Midbrain (tissue), 1 donor: ENCODE measurements at regions not wholly inside any gene's neighbourhood (a gene's known extent, or its start where the extent isn't known, plus 50 kb on each side); places are given as distances from the start of the nearest gene placed in this dataset.
A peak's percentile ranks its signal among the peaks of the same experiment; 100 is the strongest.

Experiments
- DNase-seq: peaks from one replicate; lab custom pipeline; 2025; lab: John Stamatoyannopoulos, UW

DNA sequence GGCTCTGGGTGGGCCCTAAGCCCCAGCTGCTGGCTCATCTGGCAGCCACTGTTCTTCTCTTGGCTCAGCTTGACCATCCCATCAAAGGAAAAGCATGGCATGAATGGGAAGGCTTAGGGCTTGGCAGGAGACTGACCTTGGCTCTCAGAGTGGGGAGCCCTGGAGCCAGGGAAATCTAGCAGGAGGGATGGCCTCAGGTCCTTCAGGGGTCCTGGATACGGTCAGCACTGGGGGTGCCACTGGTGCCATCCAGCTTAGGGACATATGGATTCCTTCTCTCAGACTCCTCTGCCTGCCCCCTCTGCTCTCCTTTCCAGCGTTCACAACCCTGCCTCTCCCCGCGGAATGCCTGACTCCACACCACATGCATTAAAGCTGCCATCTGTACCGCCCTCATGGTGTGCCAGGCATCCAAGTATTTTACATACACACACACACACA lies 165.5 kb upstream of the HAAO start:
- DNase-seq, result no peak

DNA sequence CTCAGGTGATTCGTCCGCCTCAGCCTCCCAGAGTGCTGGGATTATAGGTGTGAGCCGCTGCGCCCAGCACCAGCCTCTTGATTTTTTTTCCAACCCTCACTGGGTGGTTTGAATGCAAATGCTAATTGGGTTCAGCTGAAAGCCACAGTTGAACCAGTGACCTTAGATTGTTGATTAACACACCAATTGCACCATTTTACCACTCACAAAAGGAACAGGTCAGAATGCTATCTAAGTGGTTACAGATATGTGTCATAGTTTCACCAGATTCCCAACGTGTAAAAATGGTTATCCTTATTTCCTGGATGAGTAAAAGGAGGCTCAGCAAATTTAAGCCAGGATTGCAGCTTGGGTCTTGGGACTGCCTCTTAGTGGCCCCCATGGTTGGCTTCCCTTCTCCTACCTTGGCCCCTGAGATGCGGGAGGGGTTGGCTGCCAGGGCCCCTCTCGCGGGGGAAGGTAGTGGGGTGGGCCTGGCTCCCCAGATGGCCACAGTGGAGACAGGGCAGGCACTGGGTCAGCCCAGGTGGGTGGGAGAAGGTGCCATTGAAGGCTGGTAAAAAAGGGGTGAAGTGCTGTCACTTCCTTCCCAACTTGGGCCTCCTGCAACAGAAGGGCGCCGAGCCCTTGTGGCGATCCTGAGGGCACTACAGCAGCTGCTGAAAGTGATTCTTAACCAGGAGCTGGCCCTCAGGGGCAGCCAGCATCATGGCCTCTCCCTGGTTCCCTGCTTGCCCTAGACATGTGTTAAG lies 164.9 kb upstream of the HAAO start:
- no peak for DNase-seq

DNA sequence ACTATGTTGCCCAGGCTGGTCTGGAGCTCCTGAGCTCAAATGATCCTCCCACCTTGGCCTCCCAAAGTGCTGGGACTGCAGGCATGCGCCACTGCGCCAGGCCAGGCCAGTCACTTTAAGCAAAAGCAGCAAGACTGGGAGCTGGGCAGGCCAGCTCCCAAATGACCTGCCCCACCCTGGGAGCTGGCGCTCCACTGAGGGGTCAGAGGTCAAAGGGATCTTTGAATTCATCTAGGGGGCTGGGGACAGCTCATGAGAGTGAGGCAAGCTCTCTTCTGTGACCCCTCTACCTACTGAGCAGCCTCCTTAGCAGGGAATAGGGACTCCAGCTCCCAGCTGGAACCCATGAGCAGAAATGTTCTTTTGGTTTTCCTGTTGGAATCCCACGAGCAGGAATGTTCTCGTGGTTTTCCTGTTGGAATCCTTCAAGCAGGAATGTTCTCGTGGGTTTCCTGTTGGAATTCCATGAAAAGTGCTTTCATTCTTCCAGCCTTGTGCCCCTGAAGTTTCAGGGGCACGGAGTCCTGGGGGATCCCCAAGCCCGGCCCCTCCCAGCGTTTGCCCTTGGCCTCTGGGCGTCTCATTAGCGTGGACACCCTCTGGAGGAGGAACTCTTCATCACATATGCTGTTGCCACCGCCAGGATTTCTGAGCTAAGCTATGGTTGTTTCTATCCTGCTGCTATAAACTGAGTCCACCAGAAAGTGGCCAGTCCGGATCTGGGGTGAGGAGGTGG lies 162.0 kb upstream of the HAAO start:
- no peak for DNase-seq

DNA sequence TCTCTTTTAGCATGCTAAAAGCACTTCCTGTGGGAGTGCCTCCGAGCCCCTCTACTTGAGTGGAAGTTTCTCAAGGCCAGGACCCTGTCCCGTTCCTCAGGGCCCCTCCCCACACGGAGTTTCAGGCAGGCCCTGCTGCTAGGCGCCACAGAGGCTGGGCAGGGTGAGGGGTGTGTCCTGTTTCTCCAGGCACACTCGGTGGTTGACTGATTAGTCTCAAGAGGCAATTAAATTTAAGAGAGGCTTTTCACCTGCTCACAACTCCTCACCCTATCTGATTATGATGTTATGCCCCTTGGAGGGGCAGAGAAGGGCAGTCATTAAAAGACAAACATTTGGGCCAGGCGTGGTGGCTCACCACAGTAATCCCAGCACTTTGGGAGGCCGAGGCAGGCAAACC lies 160.8 kb upstream of the HAAO start:
- no peak for DNase-seq

DNA sequence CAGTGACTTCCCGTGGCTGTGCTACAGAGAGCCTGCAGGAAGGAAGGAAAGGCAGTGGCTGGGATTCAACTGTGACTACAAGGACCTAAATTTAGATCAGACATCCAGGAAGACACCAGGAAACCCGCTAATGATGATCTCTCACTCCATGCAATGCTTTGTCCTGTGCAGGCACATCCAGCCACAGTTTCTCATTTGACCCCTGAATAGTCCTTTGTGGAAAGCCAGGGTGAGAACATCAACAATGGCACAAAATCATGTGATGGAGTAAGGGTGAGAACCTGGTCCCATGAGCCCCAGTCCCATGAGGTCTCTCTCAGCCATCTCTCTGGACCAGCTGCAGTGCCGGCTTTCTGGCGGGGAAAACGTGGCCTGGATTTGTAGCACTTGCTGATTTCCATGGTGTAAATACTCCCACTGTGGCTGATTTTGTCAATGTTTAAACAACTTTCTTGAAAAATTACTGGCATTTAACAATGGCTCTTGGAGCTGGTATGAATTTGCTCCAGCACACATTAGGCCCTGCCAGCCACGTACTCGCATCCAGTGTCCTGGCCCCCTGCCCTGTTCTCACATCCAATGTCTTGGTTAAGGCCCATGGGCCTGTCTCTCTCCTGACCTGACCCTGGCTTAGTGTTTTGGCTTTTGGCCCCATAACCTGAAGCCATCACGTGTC lies 159.0 kb upstream of the HAAO start:
- DNase-seq, result peak; percentile 15

DNA sequence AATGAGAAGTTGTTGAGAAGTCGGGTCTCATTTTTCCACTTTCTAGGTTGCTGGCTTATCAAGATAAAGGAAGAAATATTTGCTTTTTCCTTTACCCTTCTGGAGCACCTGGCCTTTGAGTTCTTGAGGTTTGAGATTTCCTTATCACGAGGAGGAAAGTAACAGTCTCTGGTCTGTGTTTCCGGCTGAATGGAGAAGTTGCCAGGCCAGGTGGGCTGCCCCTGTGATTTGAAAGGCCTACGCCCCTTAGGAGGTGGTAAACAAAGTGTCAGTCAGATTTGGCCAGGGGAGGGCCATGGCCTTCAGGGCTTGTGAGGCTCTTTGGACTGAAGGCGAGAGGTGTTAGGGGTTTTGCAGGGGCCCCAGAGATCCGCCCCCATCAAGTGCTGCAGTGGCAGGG lies 156.7 kb upstream of the HAAO start:
- DNase-seq, result no peak

DNA sequence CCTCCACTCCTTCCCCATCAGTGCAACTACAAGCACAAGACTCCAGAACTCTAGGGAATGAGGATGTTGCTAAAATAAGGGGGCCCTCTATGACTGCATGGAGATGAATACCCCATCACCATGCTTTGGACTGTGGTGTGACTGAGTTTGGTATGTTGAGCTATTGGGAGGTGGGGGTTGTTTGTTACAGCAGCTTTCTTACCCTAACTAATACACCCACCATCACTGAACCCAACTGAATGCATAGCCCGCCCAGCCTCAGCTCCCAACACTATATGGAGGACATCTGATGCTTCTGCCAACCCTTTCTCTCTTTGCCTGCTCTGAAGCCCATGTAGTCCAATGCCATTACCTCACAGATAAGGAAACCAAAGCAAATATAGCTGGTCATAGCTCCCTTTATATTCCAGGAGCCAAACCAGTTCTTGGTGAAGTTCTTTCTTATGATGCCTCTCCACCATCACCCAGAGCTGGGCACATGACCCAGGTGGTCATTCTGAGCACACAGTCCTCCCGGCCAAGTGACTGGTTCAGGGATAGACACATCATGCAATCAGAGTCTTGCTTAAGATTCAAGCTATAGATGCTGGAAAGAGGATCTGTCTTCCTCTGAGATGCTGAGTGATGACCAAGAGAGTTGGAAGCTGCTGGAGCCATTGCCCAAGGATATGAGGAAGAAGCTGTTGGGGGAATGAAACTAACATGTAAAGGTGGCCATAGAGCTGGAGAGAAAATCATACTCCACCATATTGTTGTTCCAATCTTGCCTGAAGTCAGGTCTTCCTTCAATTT lies 155.6 kb upstream of the HAAO start:
- no peak for DNase-seq

DNA sequence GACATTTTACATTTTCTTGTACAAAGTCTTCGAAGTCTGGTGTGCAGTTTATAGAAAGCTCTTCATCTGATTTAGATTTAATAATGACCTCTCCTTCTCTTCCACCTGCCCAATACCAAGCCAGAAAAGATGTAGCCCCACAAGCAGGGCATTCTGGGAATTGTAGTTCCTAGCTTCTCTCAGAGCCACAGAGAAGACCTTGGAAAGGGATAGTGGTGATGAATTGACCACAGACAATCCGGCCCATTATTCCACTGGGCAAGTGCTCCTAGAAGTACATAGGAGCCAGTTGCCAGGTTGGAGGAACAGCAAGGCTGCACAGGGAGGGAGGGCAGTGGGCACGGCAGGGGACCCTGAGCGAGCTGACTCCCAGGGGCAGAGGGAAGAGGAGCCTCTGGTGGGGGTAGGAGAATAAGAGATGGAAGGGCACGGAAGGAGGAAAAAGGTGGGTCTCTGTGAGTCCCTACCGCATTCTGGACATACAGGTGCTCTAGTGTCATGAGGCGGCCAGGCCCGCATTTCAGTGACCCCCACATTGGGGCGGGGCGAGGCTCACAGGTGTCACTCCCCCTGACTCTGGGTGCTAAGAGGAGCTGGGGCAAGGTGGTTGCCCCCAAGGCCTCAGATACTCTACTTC lies 152.5 kb upstream of the HAAO start:
- no peak for DNase-seq

DNA sequence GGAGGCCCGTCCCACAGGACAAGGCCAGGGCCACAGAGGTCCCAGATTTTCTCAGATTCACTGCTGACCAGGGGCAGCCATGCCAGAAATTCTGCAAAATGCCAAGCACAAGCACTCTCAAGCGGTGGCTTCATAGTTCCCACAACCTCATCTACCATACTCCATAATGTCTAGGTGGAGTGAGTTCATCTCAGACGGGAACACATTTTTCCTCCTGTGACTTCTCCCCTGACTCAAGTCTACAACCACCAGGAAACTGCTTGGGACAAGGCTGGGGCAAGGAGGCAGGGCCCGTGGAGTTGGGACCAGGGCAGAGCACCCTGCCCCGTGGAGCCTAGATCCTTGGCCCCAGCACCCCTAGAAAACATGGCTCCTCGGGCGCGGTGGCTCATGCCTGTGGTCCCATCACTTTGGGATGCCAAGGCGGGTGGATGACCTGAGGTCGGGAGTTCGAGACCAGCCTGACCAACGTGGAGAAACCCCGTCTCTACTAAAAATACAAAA lies 150.7 kb upstream of the HAAO start:
- no peak for DNase-seq

DNA sequence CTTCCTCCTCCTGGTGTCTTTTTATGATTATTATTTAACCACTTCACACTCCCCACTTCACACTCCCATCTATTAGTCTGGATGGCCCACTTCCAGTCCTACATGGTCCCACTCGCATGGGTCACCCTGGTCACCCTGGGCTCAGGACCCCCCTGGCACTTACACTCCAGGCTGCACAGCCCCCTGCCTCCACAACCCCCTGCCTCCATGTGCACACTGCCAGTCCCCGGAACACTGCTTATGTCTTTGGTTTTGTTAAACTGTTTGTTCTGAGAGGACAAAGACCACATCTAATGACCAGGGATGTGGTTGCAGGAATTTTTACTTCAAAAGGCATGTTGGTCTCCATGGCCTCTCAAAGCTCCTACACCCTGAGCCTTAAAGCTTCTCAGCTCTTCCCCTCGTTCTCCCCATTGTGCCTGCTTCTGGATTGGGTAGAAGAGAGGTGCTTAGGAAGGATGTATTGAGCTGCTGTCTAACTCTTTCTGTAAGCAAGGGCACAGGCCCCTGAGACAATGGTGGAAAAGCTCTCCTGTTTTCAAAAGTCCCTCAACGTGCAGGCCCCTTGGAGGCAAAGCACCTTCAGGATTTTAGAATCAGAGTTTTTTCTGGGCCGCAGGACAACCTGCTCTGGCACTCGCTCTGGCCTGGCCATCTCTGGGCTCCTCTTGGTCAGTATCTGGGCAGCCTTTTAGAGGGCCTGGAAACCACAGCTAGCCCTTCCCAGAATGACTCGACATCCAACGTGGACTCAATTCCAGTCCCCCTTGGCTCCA lies 150.0 kb upstream of the HAAO start:
- no peak for DNase-seq

DNA sequence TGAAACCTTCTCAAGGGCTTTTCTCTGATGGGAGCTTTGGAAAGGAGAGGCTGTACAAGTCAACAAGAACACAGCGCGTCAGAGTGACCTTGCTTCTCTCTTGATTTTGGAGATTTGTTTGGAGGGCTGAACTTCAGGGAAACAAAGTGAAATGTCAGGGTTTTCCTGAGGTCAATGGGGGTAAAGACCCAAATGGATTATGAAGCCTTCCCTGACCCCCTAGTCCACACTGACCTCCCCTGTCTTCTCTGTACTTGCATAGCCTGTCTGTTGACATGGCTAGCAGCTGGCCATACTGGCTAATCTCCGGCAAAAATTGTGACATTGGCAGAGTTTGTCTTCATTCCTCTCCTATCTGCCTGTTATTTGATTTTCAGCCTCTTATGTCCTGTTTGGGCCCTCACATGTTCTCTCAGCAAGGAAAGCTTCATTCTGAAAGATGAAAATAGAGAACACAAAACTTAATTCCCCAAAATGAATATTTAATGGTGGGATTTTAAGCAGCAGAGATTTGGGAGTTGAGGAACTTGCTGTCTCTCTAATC lies 149.3 kb upstream of the HAAO start:
- no peak for DNase-seq

DNA sequence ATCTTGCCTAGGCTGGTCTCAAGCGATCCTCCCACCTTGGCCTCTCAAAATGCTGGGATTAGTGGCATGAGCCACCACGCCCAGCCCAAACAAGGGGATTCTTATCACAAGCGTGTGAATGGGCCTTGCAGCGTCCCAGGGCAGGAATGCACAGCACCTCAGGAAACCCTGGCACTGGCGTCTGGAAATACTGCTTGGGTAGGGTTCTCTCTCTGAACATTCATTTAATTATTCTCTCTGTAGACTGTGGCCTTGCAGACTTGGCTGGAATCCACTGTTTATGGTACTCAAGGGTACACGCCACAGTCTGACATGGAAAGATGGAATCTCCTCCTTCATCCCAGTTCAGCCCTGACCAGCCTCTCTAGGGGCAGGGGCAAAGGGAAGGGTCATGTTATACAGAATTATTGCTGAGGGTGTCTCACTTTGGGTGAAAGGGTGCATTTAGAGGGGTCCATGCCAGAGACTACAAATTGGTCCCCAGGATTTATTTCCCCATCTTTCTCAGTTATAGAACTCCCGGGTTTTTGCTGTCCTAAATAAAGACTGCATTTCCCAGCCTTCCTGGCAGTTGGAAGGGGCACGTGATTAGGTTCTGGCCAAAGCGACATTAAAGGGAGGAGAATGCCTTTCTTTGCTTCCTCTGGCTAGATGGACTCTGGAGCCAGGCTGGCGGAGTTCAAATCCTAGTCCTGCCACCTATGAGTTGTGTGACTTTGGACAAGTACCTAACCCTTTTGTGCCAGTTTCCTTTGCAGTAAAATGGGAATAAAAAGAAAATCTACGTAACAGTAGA lies 147.2 kb upstream of the HAAO start:
- no peak for DNase-seq

DNA sequence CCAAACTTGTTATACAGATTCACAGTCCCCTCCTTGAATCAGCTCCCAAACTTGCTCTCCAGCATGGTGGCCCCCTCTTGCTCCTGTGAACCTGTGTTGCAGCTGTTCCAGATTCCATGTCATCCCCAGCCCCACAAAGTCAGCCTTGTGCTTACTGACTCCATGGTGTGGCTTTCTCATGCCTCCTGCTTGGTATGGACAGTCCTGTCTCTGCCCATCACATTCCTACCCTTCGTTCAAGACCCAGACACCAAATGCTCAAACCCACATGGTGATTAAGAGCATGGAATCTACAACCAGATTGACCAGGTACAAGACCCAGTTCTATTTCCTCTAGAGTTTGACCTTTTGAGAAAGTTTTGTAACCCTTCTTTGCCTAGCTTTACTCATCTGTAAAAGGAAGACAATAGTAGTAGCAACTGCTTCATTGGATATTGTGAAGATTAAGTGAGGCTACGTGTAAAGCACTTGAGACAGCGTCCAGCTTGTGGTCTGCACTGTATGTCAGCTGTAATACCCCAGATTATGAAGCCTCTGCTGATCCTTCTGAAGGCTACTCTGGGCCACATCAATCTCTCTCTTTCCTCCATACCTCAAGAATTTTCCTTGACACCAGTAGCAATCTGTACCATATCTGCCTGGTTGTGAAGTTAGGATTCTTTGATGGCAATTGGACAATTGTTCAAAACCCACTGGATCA lies 146.4 kb upstream of the HAAO start:
- no peak for DNase-seq

DNA sequence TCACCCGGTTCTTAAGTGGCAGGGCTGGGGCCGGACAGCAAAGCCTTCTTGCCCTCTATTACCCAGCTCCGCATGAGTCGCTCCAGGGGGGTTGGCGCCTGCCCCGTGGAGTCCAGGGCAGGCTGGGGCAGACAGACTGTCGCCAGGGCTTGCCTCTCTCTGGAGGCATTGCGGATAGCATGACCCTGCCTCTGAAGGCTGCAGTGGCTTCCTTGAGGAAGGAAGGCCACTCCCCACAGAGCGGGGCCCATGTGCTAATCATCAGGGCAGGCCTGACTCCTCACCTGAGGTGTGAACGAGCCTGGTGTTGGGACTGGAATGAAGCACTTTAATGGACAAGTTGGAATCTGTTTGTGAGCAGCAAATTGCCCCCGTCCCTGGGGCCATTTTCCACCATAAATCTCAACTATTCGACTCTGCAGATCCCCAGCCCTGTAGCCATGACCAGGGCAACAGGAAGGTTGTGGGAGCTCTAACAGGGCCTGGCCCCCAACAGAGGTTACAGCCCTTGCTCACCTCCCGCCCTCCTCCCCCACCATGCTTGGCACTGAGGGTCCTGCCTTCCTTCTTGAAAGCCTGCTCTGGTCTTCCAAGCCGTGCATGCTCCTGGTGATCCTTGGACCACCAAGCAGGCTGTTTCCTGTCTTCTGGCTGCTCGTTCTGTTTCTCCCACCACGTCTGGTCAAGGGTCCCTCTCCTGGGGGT lies 144.9 kb upstream of the HAAO start:
- no peak for DNase-seq

DNA sequence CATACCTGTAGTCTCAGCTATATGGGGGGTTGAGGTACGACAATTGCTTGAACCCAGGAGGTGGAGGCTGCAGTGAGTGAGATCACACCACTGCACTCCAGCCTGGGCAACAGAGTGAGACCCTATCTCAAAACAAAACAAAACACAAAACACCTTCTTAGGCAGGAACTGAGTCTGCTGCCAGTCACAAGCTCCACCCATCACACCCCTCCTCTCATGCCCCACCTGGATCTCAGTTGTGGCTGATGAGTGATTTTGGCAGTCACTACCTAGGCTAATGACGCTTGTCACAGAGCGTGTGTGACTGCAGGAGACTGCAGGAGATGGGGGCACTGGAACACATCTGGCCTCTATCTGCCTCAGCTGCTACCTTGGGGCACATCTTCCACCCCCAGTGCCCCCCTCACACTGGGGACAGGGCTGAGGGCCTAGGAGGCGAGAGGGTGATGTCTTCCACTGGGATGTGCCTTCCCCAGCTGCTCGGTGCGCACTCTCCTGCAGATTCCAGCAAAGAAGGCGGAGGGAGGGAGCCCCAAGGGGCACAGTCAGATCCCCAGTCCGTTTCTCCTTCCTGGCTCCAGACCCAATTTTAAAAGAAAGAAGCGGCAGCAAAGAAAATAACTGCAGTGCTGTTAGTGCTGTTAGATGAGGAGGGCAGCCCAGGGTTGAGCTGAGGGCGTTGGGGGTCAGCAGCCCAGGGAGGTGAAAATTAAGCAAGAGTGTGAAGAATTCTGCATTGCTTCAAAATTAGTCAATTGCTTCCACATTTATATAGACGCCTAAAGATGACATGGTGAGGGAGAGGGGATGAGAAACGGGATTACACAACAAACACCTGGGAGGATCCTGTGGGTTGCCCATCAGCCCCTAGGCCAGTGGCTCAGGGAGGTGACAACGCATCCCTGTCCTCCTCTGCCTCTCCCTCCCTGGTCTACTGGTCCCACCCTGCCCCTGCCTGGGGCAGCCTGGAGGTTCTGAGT lies 143.6 kb upstream of the HAAO start:
- no peak for DNase-seq

DNA sequence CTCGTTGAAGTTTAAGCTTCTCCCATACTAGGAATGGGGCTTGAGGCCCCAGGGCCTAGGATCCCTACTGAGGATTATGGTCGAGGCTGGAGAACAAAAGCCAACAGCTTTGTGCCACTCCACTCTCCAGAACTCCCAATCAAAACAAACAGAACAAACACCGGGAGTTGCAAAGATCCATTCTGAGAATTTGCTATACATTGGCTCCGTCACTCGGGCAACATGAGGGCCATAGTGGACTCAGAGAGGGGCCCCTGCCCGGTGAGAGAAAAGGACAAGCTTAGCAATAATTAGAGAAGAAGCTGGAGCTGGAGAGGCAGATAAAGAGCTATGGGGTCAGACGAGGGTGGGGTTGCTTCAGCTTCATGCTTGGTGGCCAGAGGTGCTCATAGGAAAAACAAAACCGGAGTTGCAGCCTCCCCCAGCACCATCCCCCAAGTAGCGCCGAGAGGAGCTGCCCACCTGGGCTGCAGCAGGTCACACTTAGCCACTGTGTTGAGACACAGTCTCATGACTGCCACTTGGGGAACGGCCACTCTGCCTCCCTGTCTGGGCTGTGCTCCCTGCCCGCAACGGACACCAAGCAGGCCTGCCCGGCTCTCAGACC lies 142.3 kb upstream of the HAAO start:
- DNase-seq, result no peak

DNA sequence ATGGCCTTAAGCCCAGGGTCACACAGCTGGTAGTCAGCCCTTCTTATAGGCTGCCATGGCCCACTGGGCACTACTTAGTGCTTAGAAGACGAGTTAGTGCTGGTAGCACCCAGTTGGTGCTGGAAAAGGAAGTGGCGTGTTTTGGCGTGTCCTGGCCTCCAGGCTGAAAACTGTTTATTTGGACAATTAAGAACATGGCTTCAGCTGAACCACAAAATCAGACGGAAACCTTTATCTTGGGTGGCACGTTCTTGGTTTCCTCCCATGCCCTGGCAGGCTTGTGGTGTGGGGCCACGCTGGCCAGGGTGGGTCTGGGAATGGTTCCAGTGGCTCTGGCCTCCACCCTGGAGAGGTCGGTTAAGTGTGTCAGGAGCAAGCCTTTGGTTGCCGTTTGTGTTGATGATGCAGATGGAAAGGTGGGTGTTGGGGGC lies 141.5 kb upstream of the HAAO start:
- no peak for DNase-seq
